Dedifferentiated amniotic fluid mesenchymal stem cell (primary cell): ENCODE measurements at regions not wholly inside any gene's neighbourhood (a gene's known extent, or its start where the extent isn't known, plus 50 kb on each side); places are given as distances from the start of the nearest gene placed in this dataset.
A peak's percentile ranks its signal among the peaks of the same experiment; 100 is the strongest.
"Not testable (repeated sequence)": the region's sequence is repeated elsewhere in the genome, so short reads cannot be mapped to it uniquely, and the experiment has no call there.

ENCODE experiments used
- DNase-seq: peaks from one replicate; pipeline ENCODE4 v3.0.0-alpha.2; 2016; ENCODE audit errors: extremely low spot score

DNA sequence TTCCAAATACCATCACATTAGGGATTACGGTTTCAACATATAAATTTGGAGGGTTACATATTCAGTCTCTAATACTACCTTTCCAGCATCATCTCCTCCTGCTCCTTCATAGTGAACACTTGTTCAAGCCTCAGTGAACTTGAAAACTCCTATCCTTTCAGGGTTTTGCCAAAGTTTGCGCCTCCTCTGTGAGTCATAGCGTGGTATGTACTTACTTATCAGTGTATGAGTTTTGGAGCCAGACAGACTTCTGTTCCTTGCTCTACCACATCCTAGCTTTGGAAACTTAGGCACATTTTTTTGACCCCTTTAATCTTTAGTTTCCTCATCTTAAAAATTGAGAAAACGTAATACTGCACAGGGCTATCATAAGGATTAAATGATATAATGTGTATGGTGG, 160.1 kb upstream of the ZC3H12C start:
- no peak for DNase-seq

DNA sequence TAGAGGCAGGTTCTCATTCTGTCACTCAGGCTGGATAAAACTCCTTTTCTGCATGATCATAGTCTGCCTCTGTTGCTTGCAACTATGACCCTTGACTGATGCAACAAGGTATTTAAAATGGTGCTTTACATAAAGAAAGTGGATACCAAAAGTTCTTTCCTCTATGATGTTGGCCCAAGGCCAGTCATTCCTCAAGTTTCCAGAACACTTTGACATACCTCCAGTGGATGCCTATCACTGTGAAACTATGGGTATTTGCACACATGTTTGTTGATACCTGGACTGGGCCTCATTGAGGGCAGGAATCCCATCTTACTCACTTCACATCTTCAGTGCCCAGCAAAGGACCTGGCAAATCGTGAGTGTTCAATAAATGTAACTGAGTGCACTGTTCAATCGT, 159.0 kb upstream of the ZC3H12C start:
- no peak for DNase-seq

- DNase-seq: no peak
Observed at GRCh38 chr11:109936661-109937180, 156.5 kb upstream of the ZC3H12C start.

GRCh38 chr11:109937968-109938367, 155.2 kb upstream of the ZC3H12C start:
- no peak for DNase-seq

DNA sequence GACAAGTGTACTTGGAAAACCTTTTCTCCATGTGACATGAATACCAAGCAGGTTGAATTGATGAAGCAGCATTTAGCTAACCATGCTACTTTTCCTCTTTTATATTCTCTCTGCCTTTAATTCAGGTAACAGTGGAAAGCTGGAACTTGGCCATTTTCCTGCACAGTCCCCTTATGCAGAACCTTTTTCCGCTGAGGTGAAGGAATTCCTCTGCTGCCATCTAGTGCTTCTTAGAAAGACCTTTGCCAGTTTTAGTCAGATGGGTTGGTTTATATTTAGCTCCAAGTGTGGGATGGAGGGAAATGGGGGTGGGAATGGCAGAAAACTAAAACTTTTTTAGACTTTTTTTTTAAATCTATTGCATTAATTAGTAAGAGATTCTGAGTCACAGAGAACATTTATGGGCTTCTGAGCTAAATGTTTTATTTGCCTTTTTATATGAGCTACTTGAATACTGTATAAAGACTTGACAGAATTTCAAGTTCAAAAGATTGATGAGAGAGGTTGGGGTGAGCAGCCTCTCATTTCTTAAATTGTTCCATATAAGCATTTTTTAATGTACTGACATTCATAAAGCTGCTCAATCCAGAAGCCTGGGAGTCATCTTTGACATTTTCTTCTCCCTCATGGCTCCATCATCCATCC, 153.9 kb upstream of the ZC3H12C start:
- DNase-seq: peak; percentile 61

- no peak for DNase-seq
Observed at GRCh38 chr11:109940816-109941215, 152.4 kb upstream of the ZC3H12C start.

GRCh38 chr11:109945626-109946321, 147.4 kb upstream of the ZC3H12C start:
- no peak for DNase-seq

DNA sequence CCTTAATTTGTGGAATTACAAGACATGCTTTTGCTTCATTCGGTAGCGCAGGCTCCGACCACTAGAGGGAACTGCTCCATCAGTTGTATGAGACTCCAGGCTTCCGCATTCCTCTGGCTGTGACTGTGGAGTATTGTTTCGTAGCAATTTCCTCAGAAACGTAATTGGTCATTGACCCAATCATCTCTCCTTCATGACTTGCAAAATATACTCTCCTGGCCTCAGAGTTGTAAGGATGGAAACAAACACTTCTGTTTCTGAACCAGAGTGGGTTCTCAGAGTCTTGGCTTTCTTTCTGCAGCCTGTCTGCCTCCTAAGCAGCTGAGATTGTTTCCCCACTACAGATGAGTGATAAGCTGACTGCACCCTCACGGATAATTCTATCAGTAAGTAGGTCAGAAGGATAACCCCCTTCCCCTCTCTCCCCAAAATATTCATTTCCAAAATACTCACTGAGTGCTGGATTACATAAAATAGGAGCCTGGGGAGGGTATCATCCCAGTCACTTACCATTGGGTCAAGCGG, 146.8 kb upstream of the ZC3H12C start:
- peak; percentile 97 for DNase-seq

- DNase-seq: no peak
Observed at GRCh38 chr11:109954534-109954933, 138.7 kb upstream of the ZC3H12C start.

DNA sequence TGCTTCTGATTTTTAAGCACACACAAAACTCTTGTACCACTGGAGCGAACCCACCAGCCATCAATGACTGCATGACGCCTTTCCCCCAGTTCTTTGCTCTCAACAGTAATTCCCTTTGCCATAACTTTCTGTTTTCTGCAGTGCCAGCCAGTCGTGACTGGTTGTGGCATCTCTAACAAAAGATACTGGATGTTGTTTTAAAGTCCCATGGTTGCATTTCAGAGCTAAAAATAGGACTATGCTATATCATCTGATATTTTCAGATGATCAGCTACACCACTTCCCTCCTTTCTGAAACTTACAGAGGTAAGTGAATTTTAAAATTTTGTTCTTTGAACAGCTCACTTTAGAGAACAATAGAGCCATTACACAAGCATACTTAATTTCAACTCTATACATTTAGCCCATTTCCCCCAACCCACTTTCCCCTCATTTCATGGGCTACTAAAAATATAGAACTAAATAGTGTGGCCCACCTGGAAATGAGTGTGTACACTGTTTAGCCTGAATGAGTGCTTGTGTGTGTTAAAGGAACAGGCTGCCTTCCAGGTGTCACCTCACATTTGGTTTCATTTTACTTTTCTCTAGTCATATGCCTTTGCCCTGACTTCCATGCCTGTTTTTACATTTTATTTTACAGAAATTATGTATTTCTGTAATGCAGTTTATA, 136.9 kb upstream of the ZC3H12C start:
- DNase-seq: no peak

DNA sequence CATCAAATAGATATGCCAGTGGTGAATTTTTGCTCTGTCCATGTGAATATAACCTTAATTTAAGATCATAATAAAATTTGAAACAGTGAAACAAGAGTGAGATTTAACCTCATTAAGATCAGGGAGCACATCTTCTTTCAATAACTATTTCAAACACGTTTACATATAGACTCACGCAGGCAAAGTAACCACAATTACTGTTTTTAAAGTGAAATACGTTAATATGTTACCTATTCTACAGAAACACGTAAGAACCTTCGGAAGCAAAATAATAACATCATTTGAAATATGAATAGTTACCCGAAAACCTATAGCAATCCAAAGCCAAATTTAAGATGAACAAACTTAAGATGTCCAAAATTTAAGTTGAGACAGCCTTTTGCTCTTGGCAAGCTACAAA, 136.2 kb upstream of the ZC3H12C start:
- no peak for DNase-seq

GRCh38 chr11:109957601-109958000, 135.6 kb upstream of the ZC3H12C start:
- DNase-seq: no peak

DNA sequence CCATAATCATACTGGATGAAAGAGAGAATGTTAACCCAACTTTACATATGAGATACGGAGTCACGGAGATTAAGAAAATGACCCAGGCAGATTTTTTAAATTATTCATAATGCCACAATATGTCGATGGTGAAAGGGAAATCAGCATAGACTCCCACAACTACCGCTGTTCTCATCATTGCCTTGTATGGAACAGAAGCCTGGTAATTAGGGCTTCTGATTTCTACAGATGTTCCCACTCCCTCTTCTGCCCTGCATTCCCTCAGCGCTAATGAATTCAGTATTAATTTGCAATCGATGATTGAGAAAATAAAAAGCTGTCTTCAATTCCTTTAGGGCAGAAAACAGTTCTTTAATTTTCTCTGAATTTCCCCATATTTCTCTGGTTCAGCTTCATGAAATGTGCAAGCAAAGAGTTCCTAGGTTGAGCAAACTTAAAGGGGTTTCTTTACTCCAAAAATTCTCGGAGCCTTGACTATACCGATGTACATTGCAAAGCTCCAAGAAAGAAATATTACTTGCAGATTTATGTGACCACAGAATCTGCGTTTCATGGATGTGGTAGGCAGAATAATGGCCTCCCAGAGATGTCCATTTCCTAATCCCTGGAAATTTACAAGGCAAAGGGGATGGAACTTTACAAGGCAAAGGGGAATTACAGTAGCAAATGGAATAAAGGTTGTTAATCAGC, 134.9 kb upstream of the ZC3H12C start:
- DNase-seq: no peak

GRCh38 chr11:109958821-109959166, 134.4 kb upstream of the ZC3H12C start:
- no peak for DNase-seq

DNA sequence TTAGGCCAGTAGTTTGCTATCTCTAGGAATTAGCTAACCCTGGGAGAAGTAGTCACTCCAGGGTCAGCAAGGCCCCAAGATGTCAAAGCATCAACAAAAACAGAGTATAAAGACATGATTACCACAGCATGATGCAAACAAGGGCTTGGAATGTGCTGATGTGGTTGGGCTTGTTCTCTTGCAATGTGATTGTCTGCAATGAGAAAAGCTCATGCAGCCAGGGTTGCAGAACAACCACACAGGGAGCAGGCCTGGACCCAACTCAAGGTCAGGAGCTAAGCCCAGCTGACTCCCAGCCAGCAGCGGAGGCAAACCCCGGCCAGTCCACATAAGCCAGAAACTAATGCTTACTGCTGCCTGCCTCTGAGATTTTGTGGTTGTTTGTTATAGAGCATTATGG, 132.4 kb upstream of the ZC3H12C start:
- peak; percentile 59 for DNase-seq

GRCh38 chr11:109961261-109961660, 131.9 kb upstream of the ZC3H12C start:
- DNase-seq: no peak

DNA sequence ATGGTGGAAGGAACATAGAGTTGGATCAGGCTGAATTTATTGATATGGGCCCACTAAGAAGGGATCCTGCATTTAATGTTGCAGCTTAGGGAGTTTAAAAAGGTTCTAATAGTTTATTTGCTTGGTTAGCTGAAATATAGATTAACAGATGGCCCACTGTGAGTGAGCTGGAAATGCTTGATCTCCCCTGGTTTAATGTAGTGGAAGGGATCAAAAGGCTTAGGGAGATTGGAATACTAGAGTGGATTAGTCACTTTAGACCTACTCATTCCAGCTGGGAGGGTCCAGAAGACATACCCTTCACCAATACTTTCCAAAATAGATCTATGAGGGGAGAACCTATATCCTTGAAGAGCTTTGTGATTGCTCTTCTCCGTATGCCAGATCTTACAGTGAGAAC, 130.1 kb upstream of the ZC3H12C start:
- DNase-seq: no peak

GRCh38 chr11:109964487-109964886, 128.7 kb upstream of the ZC3H12C start:
- no peak for DNase-seq

DNA sequence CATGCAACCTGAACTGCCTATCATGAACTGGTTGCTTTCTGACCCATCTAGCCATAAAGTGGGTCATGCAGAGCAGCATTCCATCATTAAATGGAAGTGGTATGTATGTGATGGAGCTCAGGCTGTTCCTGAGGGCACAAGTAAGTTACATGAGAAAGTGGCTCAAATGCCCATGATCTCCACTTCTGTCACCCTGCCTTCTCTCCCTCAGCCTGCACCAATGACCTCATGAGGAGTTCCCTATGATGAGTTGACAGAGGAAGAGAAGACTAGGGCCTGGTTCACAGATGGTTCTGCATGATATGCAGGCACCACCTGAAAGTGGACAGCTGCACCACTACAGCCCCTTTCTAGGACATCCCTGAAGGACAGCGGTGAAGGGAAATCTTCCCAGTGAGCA, 127.7 kb upstream of the ZC3H12C start:
- DNase-seq: not testable (repeated sequence)

GRCh38 chr11:109965926-109966325, 127.3 kb upstream of the ZC3H12C start:
- not testable (repeated sequence) for DNase-seq

DNA sequence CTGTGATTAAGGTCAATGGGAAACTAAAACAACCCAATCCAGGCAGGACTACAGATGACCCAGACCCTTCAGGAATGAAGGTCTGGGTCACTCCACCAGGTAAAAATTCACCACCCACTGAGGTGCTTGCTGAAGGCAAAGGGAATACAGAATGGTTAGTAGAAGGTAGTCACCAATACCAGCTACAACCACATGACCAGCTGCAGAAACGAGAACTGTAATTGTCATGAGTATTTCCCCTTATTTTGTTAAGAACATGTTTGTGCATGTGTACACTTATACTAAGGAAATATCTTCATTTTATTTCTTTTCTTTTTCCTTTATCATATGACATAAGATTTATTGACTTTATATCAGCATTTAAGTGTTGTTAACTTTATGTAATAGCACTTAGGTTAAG, 126.1 kb upstream of the ZC3H12C start:
- not testable (repeated sequence) for DNase-seq

DNA sequence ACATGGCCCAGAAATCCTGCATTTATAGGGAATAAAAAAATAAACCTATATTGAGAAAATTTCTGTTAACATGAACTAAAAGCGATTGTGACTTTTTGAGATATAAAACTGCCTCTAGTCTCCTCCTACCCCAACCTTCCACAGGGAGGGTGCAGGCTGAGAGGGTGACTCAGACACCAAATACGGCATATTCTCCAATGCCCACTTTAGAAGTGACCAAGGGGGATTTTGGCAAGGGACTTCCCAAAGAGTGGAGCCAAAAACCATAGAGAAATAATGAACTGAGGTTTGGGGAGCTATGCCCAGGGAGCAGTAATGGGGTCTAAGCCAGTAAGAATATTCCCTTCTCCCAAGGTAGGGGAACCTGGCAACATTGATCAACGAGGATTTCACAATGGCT, 124.9 kb upstream of the ZC3H12C start:
- no peak for DNase-seq
